SK-N-SH treated with all-trans-retinoic acid at 6 μM for 48 hours (cell line): ENCODE measurements at regions not wholly inside any gene's neighbourhood (a gene's known extent, or its start where the extent isn't known, plus 50 kb on each side); places are given as distances from the start of the nearest gene placed in this dataset.

Experiments
- TCF4 ChIP-seq: fragments of 250-450 bp; sonication (Bioruptor Pico); IDR thresholded peaks from 2 replicates; pipeline ENCODE4 v1.8.0; 2021; ENCODE audit warnings: mild to moderate bottlenecking, moderate library complexity, borderline replicate concordance
- ZC3H10 ChIP-seq: fragments of 250-450 bp; sonication (Bioruptor Pico); IDR thresholded peaks from 2 replicates; pipeline ENCODE4 v1.5.1; 2021; ENCODE audit warnings: mild to moderate bottlenecking, moderate library complexity
- TF ChIP-seq, protein P1 (sequence below): fragments of 250-450 bp; sonication (Bioruptor Pico); IDR thresholded peaks from 2 replicates; pipeline ENCODE4 v1.5.1; 2020; ENCODE audit warnings: low read depth, mild to moderate bottlenecking, moderate library complexity
- TF ChIP-seq, protein P2 (sequence below): fragments of 250-450 bp; sonication (Bioruptor Pico); IDR thresholded peaks from 2 replicates; pipeline ENCODE4 v1.8.0; 2020; ENCODE audit warnings: mild to moderate bottlenecking, moderate library complexity, borderline replicate concordance

DNA sequence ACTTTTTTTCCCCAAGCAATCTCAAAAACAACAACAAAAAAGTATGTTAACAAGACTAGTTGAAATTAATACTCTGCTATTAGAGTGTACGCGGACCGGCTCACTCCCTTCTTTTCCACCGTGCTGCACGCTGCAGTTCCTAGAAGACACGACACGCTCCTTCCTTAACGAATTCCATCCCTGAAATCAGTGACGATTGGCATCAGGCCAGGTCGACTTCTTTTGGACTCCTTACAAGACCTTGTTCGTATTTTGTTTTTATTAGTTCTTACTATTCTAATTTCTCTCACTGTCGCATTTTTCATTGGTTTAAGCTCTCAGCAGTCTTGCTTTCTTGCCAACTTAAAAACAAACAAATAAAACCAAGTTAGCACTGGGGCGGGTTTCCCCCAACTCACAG, 175.8 kb upstream of the PITX2 start:
- no peak for TF ChIP-seq ZC3H10 (CRISPR knock-in tag)
- TF ChIP-seq, protein P1, sequence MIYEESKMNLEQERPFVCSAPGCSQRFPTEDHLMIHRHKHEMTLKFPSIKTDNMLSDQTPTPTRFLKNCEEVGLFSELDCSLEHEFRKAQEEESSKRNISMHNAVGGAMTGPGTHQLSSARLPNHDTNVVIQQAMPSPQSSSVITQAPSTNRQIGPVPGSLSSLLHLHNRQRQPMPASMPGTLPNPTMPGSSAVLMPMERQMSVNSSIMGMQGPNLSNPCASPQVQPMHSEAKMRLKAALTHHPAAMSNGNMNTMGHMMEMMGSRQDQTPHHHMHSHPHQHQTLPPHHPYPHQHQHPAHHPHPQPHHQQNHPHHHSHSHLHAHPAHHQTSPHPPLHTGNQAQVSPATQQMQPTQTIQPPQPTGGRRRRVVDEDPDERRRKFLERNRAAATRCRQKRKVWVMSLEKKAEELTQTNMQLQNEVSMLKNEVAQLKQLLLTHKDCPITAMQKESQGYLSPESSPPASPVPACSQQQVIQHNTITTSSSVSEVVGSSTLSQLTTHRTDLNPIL (CRISPR knock-in tag), result no peak
- TF ChIP-seq TCF4 (CRISPR knock-in tag), result no peak
- TF ChIP-seq, protein P2, sequence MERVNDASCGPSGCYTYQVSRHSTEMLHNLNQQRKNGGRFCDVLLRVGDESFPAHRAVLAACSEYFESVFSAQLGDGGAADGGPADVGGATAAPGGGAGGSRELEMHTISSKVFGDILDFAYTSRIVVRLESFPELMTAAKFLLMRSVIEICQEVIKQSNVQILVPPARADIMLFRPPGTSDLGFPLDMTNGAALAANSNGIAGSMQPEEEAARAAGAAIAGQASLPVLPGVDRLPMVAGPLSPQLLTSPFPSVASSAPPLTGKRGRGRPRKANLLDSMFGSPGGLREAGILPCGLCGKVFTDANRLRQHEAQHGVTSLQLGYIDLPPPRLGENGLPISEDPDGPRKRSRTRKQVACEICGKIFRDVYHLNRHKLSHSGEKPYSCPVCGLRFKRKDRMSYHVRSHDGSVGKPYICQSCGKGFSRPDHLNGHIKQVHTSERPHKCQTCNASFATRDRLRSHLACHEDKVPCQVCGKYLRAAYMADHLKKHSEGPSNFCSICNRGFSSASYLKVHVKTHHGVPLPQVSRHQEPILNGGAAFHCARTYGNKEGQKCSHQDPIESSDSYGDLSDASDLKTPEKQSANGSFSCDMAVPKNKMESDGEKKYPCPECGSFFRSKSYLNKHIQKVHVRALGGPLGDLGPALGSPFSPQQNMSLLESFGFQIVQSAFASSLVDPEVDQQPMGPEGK, result no peak
